Testis (tissue), 2 donors: ENCODE measurements at regions not wholly inside any gene's neighbourhood (a gene's known extent, or its start where the extent isn't known, plus 50 kb on each side); places are given as distances from the start of the nearest gene placed in this dataset.

Experiments
- DNase-seq: peaks from one replicate; pipeline ENCODE4 v3.0.0-alpha.2; 2019
- H3K27ac ChIP-seq, 2 donors: fragments of 200-600 bp; sonication (generic); one replicate each; pipeline ENCODE4 v1.5.1; 2019
- H3K27me3 ChIP-seq: fragments of 200-600 bp; sonication (generic); one replicate; pipeline ENCODE4 v1.5.1; 2019
- H3K36me3 ChIP-seq: fragments of 200-600 bp; sonication (generic); one replicate; pipeline ENCODE4 v1.5.1; 2017; ENCODE audit warnings: low read depth; ENCODE audit errors: missing control alignments
- H3K4me1 ChIP-seq: fragments of 200-600 bp; sonication (generic); one replicate; pipeline ENCODE4 v1.5.1; 2019
- H3K4me3 ChIP-seq, 2 donors: fragments of 200-600 bp; sonication (generic); one replicate each; pipeline ENCODE4 v1.5.1; 2017 to 2019
- H3K9me3 ChIP-seq: fragments of 200-600 bp; sonication (generic); one replicate; pipeline ENCODE4 v1.5.1; 2017
- POLR2A ChIP-seq: fragments of 450-650 bp; IDR thresholded peaks from one replicate; pipeline ENCODE4 v1.6.1; 2017; ENCODE audit warnings: antibody characterized with exemption, mild to moderate bottlenecking, moderate library complexity
- WGBS, 2 donors: methylation state at CpG; one replicate each; pipeline ENCODE4 v1.1.5; 2018; 5-methylcytosine and 5-hydroxymethylcytosine counted together
- intact Hi-C: fragments of 100-400 bp; cut with DNase I; formaldehyde crosslinking; loops from one replicate; pipeline ENCODE4 v1.15.1; 2023; ENCODE audit warnings: low total_unique reads
- TF ChIP-seq, protein P1 (sequence below), 3 experiments: fragments of 450-650 bp in 2 of 3; fragments of 200-600 bp in 1 of 3; sonication (generic) in 1 of 3; IDR thresholded peaks; one replicate each; pipeline ENCODE4 v1.5.1; 2016 to 2019; ENCODE audit warnings: antibody characterized with exemption in 3 of 3, mild to moderate bottlenecking in 2 of 3, moderate library complexity in 1 of 3

DNA sequence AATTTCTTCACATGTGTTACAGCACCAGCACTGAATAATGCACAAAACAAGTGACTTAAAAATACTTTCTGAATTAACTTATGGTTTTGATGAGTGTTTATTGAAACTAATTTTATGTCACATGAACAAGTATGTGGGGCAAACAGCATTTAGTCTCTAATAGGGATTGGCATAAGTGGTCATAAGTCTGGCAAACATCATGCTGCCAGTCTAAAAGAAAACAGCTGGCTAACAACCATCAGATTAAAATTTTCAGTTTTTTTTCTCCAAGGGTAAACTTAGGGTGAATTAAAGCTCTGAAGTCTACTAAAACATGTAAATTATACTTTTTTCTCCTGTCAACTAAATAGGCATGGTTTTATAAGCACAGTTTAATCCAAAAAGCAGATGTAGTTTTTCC lies 1014.2 kb downstream of the FAT4 start:
- intact Hi-C loops = no loop called here
- Histone ChIP-seq H3K27ac (no peak overlapping the region), H3K4me3 (no peak overlapping the region), H3K4me1 (no peaks in the 10 kb centered on the region), H3K36me3 (no peaks in the 10 kb centered on the region), H3K27me3 (no peaks in the 10 kb centered on the region), H3K9me3 (no peaks in the 10 kb centered on the region)
- DNase-seq = no peak
- no peak for TF ChIP-seq POLR2A
- TF ChIP-seq, protein P1, sequence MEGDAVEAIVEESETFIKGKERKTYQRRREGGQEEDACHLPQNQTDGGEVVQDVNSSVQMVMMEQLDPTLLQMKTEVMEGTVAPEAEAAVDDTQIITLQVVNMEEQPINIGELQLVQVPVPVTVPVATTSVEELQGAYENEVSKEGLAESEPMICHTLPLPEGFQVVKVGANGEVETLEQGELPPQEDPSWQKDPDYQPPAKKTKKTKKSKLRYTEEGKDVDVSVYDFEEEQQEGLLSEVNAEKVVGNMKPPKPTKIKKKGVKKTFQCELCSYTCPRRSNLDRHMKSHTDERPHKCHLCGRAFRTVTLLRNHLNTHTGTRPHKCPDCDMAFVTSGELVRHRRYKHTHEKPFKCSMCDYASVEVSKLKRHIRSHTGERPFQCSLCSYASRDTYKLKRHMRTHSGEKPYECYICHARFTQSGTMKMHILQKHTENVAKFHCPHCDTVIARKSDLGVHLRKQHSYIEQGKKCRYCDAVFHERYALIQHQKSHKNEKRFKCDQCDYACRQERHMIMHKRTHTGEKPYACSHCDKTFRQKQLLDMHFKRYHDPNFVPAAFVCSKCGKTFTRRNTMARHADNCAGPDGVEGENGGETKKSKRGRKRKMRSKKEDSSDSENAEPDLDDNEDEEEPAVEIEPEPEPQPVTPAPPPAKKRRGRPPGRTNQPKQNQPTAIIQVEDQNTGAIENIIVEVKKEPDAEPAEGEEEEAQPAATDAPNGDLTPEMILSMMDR (IDR thresholded peaks at IDR 0.05) = no peak

DNA sequence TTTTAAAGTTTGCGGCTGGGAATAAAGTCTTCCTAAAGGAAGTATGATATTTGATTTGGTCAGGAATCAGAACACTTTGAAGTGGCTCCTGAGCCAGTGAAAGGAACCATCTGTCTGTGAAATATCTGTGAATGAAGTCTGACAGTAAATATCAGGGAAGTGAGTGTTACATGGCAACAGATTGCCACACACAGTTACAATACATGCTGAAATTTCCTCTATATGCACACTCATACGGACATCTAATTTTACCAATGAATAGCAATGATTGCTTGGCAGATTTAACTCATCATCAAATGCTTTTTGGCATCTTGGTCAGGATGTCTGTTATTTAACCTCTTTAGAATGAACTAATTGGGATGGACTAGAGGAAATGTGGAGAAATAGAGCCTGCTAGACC lies 1023.8 kb downstream of the FAT4 start:
- no peak overlapping the region for H3K4me3 ChIP-seq
- no peaks in the 10 kb centered on the region for H3K36me3 ChIP-seq
- no peaks in the 10 kb centered on the region for H3K9me3 ChIP-seq
- no peak for TF ChIP-seq POLR2A
- TF ChIP-seq, protein P1 (IDR thresholded peaks at IDR 0.05) = no peak
- no peaks in the 10 kb centered on the region for H3K4me1 ChIP-seq
- H3K27me3 ChIP-seq = no peaks in the 10 kb centered on the region
- 70 to 79% methylated on average over 2 of the region's 2 CpGs for WGBS, 2 donors
- intact Hi-C loops = no loop called here
- H3K27ac ChIP-seq = no peak overlapping the region
- DNase-seq = no peak

DNA sequence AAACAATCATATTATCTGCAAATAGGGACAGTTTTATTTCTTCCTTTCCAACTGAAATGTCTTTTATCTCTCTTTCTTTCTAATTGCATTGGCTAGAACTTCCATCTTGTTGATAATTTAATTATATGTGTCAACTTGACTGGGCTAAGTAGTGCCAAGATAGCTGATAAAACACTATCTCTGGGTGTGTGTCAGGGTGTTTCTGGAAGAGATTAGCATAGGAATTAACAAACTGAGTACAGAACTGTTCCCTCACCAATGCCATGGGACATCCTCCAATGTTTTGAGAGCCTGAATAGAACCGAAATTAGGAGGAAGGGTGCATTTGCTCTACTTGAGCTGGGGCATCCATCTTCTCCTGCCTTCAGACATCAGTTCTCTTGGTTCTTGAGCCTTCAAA lies 1027.2 kb downstream of the FAT4 start:
- no peak for DNase-seq
- no peaks in the 10 kb centered on the region for H3K36me3 ChIP-seq
- H3K4me1 ChIP-seq = no peaks in the 10 kb centered on the region
- no peak for TF ChIP-seq POLR2A
- TF ChIP-seq, protein P1 (IDR thresholded peaks at IDR 0.05) = no peak
- H3K27ac ChIP-seq = no peak overlapping the region
- 59 to 62% methylated on average over 1 of the region's 1 CpG for WGBS, 2 donors
- intact Hi-C loops = no loop called here
- no peaks in the 10 kb centered on the region for H3K9me3 ChIP-seq
- no peak overlapping the region for H3K4me3 ChIP-seq
- no peaks in the 10 kb centered on the region for H3K27me3 ChIP-seq

DNA sequence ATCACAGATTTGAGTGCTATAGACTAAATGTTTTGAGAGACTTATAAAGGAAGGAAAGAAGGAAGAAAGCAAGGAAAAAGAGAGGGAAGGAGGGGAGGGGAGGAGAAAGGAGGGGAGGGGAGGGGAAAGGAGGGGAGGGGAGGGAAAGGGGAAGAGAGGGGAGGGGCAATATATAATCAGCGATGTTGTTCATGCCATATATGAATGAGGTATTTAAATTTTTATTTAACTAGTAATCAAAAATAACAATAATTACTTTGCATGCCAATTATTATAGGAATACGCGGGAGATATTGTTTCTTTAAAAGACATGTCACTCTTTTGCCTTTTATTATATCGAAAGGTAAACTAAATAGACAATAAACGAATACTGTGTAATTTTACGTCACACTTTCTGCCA lies 1029.7 kb downstream of the FAT4 start:
- WGBS, 2 donors = 61 to 66% methylated on average over 6 of the region's 6 CpGs
- TF ChIP-seq, protein P1 (IDR thresholded peaks at IDR 0.05) = no peak
- TF ChIP-seq POLR2A = no peak
- H3K27ac ChIP-seq = no peak overlapping the region
- H3K4me1 ChIP-seq = no peaks in the 10 kb centered on the region
- H3K36me3 ChIP-seq = no peaks in the 10 kb centered on the region
- no peaks in the 10 kb centered on the region for H3K27me3 ChIP-seq
- no peak overlapping the region for H3K4me3 ChIP-seq
- no peak for DNase-seq
- H3K9me3 ChIP-seq = no peaks in the 10 kb centered on the region
- intact Hi-C loops = no loop called here

DNA sequence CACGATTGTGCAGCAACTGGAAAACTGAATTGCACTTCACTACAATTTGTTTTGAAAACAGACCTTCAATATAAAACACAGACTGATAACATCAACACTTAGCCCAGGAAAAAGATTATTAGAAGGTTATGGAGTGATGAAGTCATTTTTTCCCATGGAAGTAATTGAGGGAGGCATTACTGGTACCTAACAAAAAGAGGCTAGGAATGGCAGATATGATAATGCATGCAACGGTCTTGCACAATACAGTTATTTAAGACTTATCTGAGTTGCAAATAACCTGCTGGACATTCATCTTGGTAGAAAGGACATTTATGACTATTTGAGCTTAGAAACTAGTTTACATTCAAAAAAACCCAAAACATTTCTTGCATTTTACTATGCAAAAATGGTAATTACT lies 1031.9 kb downstream of the FAT4 start:
- intact Hi-C loops = no loop called here
- WGBS, 2 donors = 74 to 82% methylated on average over 2 of the region's 2 CpGs
- Histone ChIP-seq H3K27ac (no peak overlapping the region), H3K27me3 (no peaks in the 10 kb centered on the region), H3K4me1 (no peaks in the 10 kb centered on the region), H3K4me3 (no peak overlapping the region), H3K36me3 (no peaks in the 10 kb centered on the region), H3K9me3 (no peaks in the 10 kb centered on the region)
- DNase-seq = no peak
- no peak for TF ChIP-seq POLR2A
- TF ChIP-seq, protein P1 (IDR thresholded peaks at IDR 0.05) = no peak
